GM18498 (cell line): ENCODE measurements at regions not wholly inside any gene's neighbourhood (a gene's known extent, or its start where the extent isn't known, plus 50 kb on each side); places are given as distances from the start of the nearest gene placed in this dataset.

Source experiments
- ATAC-seq: cut with Tn5 transposase; IDR thresholded peaks from one replicate; pipeline ENCODE4 v1.9.1; 2021; ENCODE audit warnings: mild to moderate bottlenecking, moderate library complexity; ENCODE audit not compliant: unreplicated experiment

DNA sequence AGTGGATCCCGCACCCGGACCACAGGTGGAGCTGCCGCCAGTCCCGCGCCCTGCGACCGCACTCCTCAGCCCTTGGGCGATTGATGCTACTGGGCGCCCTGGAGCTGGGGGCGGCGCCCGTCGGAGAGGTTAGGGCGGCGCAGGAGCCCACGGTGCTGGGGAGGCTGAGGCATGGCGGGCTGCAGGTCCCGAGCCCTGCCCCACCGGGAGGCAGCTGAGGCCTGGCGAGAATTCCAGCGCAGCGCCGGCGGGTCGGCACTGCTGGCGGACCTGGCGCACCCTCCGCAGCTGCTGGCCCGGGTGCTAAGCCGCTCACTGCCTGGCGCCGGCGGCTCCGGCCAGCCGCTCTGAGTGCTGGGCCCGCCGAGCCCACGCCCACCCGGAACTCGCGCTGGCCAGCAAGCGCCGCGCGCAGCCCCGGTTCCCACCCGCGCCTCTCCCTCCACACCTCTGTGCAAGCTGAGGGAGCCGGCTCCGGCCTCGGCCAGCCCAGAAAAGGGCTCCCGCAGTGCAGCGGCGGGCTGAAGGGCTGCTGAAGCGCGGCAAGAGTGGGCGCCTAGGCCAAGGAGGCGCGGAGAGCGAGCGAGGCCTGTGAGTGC lies 1256.5 kb downstream of the STIM2 start:
- ATAC-seq: no peak

DNA sequence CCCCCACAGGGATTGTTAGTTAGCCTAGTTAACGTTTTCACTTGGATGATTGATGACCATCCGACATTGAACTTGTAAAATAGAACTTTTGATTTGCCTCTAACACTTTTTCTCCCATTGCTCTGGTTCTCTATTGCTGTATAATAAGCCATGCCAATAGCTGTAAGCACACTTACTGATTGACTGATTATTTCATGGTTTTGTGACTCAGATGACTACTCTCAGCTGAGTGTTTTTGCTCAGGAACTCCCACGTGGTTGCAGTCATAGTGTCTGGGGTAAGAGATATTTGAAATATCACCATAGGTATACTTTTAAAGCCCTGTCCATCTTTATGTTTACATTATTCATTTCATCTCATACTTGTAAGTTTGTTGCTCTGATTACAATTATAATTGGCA lies 1285.5 kb downstream of the STIM2 start:
- ATAC-seq: no peak

- ATAC-seq: no peak
These were observed 1287.6 kb downstream of the STIM2 start for GRCh38 chr4:28148221-28148620.

GRCh38 chr4:28149762-28150161 lies 1289.1 kb downstream of the STIM2 start:
- no peak for ATAC-seq

- ATAC-seq: no peak
These were observed 1290.7 kb downstream of the STIM2 start for GRCh38 chr4:28151314-28151713.

- ATAC-seq: no peak
These were observed 1306.8 kb downstream of the STIM2 start for GRCh38 chr4:28167411-28167810.

- no peak for ATAC-seq
These were observed 1316.3 kb downstream of the STIM2 start for GRCh38 chr4:28176942-28177341.

DNA sequence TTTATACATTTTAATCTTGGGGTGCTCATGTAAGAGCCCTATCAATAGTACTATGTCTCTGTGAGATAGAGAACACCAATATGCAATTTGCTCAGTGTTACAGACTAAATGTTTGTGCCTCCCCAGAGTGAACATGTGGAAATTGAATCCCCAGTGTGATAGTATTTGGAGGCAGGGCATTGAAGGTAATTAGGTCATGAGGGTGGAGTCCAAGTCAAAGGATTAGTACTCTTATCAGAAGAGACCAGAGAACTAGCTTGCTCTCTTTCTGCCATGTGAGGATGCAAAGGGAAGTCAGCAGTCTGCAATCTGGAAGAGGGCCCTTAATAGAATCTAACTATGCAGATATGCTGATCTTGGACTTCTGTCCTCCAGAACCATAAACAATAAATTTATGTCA lies 1317.0 kb downstream of the STIM2 start:
- no peak for ATAC-seq

DNA sequence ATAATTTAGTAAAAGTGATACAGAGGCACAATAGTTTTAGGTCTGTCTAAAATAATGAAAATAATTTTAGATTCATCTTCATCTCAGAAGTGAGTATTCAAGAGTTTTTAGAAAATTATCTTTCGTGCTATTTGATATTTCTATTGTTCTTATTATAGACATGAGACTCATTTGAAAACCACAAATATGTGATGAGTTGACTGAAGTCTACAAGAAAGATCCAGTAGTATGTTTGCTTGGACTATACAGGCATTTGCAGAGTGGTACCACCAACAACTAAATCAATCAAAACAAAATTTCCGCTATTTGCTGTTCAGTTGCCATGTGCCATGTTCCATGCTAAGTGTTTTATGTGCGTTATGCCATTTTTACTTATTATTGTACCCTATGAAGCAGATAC lies 1318.5 kb downstream of the STIM2 start:
- ATAC-seq: no peak

DNA sequence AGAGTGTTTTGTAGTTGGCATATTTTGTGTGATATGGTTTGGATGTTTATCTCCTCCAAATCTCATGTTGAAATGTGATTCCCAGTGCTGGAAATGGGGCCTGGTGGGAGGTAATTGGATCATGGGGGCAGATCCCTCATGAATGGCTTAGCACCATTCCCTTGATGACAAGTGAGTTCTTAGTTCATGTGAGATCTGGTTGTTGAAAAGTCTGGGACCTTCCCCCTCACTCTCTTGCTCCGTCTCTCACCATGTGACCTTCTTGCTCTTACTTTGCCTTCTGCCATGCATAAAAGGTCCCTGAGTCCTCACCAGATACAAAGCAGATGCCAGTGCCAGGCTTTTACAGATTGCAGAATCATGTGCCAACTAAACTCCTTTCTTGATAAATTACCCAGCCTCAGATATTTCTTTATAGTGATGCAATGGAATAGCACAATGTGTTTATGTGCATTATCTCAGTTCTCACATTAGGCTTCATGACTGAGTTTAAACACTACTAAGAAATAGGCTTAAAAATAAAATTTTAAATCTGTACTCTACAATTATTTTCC lies 1348.8 kb downstream of the STIM2 start:
- no peak for ATAC-seq

GRCh38 chr4:28211676-28212470 lies 1351.2 kb downstream of the STIM2 start:
- no peak for ATAC-seq

GRCh38 chr4:28221536-28221935 lies 1360.9 kb downstream of the STIM2 start:
- ATAC-seq: no peak

- no peak for ATAC-seq
These were observed 1364.4 kb downstream of the STIM2 start for GRCh38 chr4:28225050-28225449.

DNA sequence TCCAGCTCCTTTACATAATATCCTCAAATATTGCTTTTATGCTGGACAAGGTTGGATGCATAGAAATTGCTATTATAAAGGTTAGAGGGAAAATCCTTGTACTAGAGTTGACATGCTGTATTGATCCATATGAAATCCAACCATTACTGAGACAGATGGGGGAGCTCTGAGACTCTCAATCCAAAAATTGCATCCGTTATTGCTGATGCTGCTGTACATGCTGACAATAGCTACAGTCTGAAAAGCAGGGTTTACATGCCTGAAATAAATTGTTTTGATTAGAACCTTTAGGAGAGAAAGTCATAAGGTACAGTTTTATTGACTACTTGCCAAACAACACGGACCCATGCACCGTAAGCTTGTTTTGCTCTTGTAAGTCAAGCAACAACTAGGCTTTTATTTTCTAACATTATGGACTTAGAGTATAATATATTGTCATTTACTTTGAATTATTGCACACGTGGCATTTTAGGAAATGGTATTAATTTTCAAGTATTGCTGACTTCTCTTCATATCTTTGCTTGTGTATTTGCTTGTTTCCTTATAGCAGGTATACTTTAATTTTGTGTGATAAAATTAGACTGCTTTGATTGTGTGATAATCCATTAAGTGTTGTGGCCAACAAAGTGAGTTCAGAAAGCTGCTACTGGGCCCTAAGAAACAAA lies 1365.2 kb downstream of the STIM2 start:
- no peak for ATAC-seq

DNA sequence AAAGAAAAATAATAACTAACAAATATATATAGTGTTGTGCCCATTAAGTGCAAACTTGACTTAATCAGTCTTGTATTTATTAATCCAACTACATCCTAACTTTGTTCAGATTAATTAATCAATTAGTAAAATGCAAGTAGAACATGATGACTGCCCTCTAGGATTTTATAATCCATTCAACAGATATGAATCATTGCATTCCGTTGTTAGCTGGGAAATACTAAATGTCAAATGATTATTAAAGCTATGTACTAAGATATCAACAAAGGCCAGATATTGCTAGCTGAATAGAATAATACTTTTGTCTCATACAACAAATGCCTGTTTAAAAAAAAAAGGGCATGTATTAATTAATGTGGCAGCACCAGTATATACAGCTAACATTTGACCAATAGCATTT lies 1366.3 kb downstream of the STIM2 start:
- no peak for ATAC-seq

DNA sequence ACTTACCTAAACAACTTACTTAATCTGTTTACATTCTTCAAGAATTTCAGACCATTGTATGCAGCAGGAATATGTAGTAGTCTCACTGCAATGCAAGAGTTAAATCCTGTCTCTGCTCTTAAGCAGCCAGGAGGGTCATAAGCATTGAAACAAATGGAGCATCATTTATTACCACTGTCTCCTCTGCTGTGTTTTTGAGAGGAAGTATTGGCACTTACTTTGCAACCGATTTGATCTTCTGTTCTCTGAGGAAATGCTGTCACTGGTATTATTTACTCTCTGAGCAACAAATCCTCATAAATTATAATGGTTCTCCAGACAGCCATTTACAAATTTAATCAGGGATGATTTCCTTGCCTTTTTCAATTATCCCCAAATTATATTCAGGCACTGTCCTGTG lies 1367.1 kb downstream of the STIM2 start:
- no peak for ATAC-seq

GRCh38 chr4:28228561-28229491 lies 1368.2 kb downstream of the STIM2 start:
- no peak for ATAC-seq

DNA sequence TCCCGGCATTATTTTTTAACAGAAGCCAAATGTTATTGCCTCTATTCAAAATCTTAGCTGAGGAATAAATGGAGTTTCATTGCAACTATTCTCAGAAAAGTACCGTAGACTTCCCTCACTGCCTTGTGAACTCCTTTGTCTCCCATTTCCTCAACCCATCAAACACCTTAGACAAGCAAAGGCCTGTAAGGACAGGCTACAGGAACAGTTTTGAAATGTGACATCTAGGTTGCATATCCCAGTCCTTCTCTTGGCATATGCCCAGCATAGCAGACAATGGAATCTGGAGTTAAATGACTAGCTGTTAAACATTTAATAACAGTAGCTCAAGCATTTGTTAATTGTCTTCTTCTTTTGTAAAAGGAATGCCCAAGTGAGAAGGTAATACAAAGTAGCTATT lies 1371.7 kb downstream of the STIM2 start:
- ATAC-seq: no peak

DNA sequence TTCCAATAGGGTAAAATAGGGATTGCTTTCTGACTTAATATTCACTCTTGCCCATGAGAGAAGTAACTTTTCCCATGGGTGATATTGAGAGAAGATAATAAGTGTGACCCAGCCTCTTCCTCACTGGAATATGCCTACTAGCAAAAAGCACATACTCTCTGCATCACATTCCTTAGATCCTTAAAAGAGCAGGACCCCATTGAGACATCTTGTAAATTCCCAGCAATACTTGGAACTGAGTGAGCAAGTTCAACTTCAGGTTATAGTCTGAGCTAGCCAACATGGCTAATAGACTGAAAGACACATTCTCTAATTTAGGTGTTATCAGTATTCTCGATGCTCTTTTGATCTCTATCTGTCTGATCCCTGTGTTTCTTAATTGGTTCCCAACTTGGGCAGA lies 1372.3 kb downstream of the STIM2 start:
- ATAC-seq: no peak

- no peak for ATAC-seq
These were observed 1373.1 kb downstream of the STIM2 start for GRCh38 chr4:28233724-28234123.

- no peak for ATAC-seq
These were observed 1378.2 kb downstream of the STIM2 start for GRCh38 chr4:28238876-28239275.
